Activated T-cell treated with anti-CD3 and anti-CD28 coated beads, Interleukin-2, amount 50 U/mL, for 72 hours (primary cell): ENCODE measurements at regions not wholly inside any gene's neighbourhood (a gene's known extent, or its start where the extent isn't known, plus 50 kb on each side); places are given as distances from the start of the nearest gene placed in this dataset.

Experiments
- ATAC-seq, 2 donors: fragments of 150-1000 bp; cut with Tn5 transposase; replicated peaks in 1 of 2; 2 replicates each; pipeline ENCODE4 v1.10.0; 2021; ENCODE audit warnings: moderate library complexity in 2 of 2, mild to moderate bottlenecking in 1 of 2
- DNase-seq, 2 donors: peaks; one replicate each; pipeline ENCODE4 v3.0.0; 2021 to 2022; ENCODE audit warnings: mixed read lengths in 1 of 2
- H3K27ac Mint-ChIP-seq: one replicate; pipeline ENCODE4 v1.8.0; 2022; ENCODE audit warnings: mild to moderate bottlenecking, moderate library complexity, mixed read lengths
- H3K27me3 Mint-ChIP-seq: one replicate; pipeline ENCODE4 v1.8.0; 2022; ENCODE audit warnings: low read depth, mixed read lengths
- H3K36me3 Mint-ChIP-seq, 2 donors: one replicate each; pipeline ENCODE4 v1.8.0; 2022; ENCODE audit warnings: mixed read lengths in 2 of 2, mild to moderate bottlenecking in 1 of 2; ENCODE audit not compliant: insufficient read depth in 2 of 2
- H3K4me1 Mint-ChIP-seq: one replicate; pipeline ENCODE4 v1.8.0; 2022; ENCODE audit warnings: low read depth, mixed read lengths
- H3K4me3 Mint-ChIP-seq, 2 donors: one replicate each; pipeline ENCODE4 v1.8.0; 2022; ENCODE audit warnings: mild to moderate bottlenecking in 2 of 2, mixed read lengths in 2 of 2, moderate library complexity in 2 of 2
- H3K9me3 Mint-ChIP-seq, 2 donors: one replicate each; pipeline ENCODE4 v1.8.0; 2022; ENCODE audit warnings: mixed read lengths in 2 of 2

- H3K27me3 Mint-ChIP-seq: no peaks in the 10 kb centered on the region
- peaks cover 9 to 17% of the 10 kb centered on the region in 2 donors for H3K36me3 Mint-ChIP-seq
- H3K27ac Mint-ChIP-seq: no peak overlapping the region
- peaks cover 6 to 9% of the 10 kb centered on the region in 2 donors for H3K9me3 Mint-ChIP-seq
- ATAC-seq (no peak), DNase-seq (no peak)
- no peaks in the 10 kb centered on the region for H3K4me1 Mint-ChIP-seq
- no peak overlapping the region for H3K4me3 Mint-ChIP-seq
Observed at GRCh38 chr2:8211384-8211783, 470.5 kb upstream of the ID2 start.

- no peaks in the 10 kb centered on the region for H3K4me1 Mint-ChIP-seq
- DNase-seq (no peak), ATAC-seq (no peak)
Observed at GRCh38 chr2:8212239-8212638, 469.6 kb upstream of the ID2 start.

GRCh38 chr2:8214036-8214615, 467.7 kb upstream of the ID2 start:
- DNase-seq (no peak), ATAC-seq (no peak)
- H3K27me3 Mint-ChIP-seq: no peaks in the 10 kb centered on the region
- no peaks in the 10 kb centered on the region for H3K4me1 Mint-ChIP-seq
- H3K4me3 Mint-ChIP-seq: no peak overlapping the region
- no peaks in the 10 kb centered on the region for H3K36me3 Mint-ChIP-seq
- peaks cover 0 to 3% of the 10 kb centered on the region in 2 donors for H3K9me3 Mint-ChIP-seq
- no peak overlapping the region for H3K27ac Mint-ChIP-seq

More at GRCh38 chr2:8212239-8212638, 469.6 kb upstream of the ID2 start:
- H3K27ac Mint-ChIP-seq: no peak overlapping the region
- H3K4me3 Mint-ChIP-seq: no peak overlapping the region
- H3K9me3 Mint-ChIP-seq: peaks cover 6% of the 10 kb centered on the region in 2 donors
- peaks cover 8 to 11% of the 10 kb centered on the region in 2 donors for H3K36me3 Mint-ChIP-seq
- H3K27me3 Mint-ChIP-seq: no peaks in the 10 kb centered on the region

GRCh38 chr2:8215159-8215863, 466.5 kb upstream of the ID2 start:
- H3K27ac Mint-ChIP-seq: no peak overlapping the region
- no peak for ATAC-seq

DNA sequence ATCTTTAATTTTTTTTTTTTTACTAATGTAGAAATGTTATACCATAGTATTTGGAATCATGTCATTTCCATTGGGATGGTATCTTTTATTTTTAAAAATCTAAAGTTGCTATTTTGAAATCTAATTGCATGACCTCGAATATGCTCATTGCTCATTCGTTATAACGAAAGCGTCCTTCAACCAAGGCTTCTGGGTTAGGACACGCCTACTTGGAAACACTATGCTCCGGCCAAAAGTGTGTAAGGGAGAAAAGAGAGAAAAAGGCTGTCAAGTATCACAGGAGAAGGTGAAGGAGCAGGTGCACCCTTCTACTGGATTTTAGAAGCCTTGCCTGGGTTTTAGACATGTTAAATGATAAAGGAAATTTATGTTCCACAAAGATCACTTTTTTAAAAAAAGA, 465.9 kb upstream of the ID2 start:
- ATAC-seq: no peak
- DNase-seq: no peak
- peaks cover 0 to 3% of the 10 kb centered on the region in 2 donors for H3K9me3 Mint-ChIP-seq

More at GRCh38 chr2:8215159-8215863, 466.5 kb upstream of the ID2 start:
- Mint-ChIP-seq H3K9me3 (peaks cover 0 to 3% of the 10 kb centered on the region in 2 donors), H3K27me3 (no peaks in the 10 kb centered on the region), H3K36me3 (no peaks in the 10 kb centered on the region), H3K4me1 (no peaks in the 10 kb centered on the region), H3K4me3 (no peak overlapping the region)
- no peak for DNase-seq

GRCh38 chr2:8216397-8216796, 465.5 kb upstream of the ID2 start:
- no peak for DNase-seq
- Mint-ChIP-seq H3K36me3 (no peaks in the 10 kb centered on the region), H3K9me3 (peaks cover 0 to 3% of the 10 kb centered on the region in 2 donors), H3K27ac (no peak overlapping the region), H3K27me3 (no peaks in the 10 kb centered on the region), H3K4me1 (no peaks in the 10 kb centered on the region), H3K4me3 (no peak overlapping the region)
- no peak for ATAC-seq

More for the DNA sequence above, 465.9 kb upstream of the ID2 start:
- no peaks in the 10 kb centered on the region for H3K27me3 Mint-ChIP-seq
- no peaks in the 10 kb centered on the region for H3K4me1 Mint-ChIP-seq
- H3K4me3 Mint-ChIP-seq: no peak overlapping the region
- H3K27ac Mint-ChIP-seq: no peak overlapping the region
- no peaks in the 10 kb centered on the region for H3K36me3 Mint-ChIP-seq

GRCh38 chr2:8217468-8218030, 464.3 kb upstream of the ID2 start:
- Mint-ChIP-seq H3K27ac (no peak overlapping the region), H3K36me3 (no peaks in the 10 kb centered on the region), H3K4me1 (no peaks in the 10 kb centered on the region), H3K27me3 (no peaks in the 10 kb centered on the region), H3K9me3 (peaks cover 0 to 3% of the 10 kb centered on the region in 2 donors), H3K4me3 (no peak overlapping the region)
- DNase-seq (no peak), ATAC-seq (no peak)

DNA sequence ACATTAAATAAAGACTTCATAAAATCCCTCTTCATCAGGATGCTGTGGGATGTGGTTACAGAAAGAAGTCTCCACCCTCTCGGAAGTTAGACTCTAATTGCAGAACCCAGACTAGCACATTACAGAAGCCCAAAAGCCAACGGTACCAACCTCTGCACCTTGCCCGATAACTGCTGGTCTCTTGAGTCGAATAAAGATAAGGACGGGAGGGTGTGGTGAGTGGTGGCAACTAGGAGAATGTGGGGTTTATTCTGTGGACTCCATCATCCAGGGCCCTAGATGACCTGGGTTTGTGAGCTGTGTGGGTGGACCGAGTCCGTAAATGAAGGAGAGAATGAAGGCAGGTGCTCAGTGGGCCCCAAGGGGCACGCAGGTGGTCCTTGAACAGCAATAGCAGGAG, 462.8 kb upstream of the ID2 start:
- DNase-seq: no peak
- Mint-ChIP-seq H3K4me3 (no peak overlapping the region), H3K9me3 (peaks cover 0 to 3% of the 10 kb centered on the region in 2 donors)

DNA sequence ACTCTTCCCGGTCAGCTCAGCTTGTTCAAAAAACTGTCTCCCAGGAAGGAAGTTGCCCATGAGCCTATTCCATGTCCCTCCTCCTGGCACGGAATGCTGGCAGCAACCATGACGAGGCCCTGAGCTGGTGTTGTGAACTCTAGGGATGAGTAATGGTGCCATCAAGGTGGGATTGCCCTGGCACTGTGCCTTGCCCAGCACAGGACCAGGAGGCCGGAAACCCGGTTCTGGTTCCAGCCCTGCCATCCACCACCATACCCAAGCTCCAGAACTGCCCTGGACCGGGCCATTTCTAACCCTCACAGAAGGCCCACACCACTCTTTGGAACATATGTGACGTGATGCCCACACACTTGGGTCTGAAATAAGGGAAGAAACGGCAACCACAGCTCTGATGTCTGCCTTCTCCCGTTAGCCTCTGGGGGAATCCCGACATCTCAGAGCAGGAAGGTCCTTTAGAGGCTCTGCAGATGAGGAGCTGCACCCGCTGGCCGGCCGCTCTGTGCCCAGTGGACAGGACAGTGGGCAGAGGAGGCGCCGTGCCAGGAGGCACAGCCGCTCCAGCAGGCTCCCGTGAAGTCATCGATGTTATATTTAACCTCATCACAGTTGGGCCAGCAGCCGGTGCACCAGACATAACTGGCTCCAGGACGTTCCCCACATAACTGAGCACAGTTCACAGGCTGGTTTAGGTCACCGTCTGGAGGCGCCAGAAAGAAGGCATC, 462.1 kb upstream of the ID2 start:
- Mint-ChIP-seq H3K9me3 (peaks cover 0 to 2% of the 10 kb centered on the region in 2 donors), H3K4me1 (no peaks in the 10 kb centered on the region), H3K27ac (no peak overlapping the region), H3K27me3 (no peaks in the 10 kb centered on the region), H3K36me3 (no peaks in the 10 kb centered on the region), H3K4me3 (no peak overlapping the region)
- ATAC-seq (no peak), DNase-seq (no peak)

More for the DNA sequence above, 462.8 kb upstream of the ID2 start:
- Mint-ChIP-seq H3K4me1 (no peaks in the 10 kb centered on the region), H3K36me3 (no peaks in the 10 kb centered on the region), H3K27ac (no peak overlapping the region), H3K27me3 (no peaks in the 10 kb centered on the region)
- ATAC-seq: no peak

DNA sequence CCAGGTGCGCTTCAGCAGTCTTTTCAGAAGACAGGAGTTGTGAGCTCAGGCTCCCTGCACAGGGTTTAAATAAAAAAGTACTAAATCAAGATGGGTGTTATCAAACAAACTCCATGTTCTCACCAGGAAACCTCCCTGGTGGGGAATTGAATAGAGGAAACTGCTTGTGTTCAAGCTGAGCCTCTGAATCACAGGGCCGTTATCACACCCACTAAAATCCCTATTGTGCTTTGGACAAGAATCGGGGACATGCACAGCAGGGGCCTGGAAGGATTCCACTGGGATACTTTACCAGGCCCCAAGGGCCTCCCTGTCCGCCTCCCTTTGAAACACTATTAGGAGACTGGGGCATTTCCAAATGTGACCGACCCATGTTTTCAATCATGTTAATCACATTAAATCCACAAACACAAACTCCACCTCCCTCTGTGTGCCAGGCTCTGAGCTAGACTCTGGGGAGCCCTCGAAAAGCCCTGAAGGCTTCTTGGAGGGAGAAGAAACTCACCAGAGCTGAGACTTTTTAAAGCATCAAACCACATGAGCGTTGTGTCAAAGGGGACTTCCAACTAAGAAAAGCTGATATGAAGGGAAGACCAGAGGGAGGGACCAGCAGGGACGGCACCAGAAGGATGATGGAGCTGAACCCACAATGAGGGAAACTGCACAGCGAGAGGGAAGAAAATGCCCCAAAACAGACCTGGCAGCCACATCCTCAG, 458.7 kb upstream of the ID2 start:
- H3K4me3 Mint-ChIP-seq: no peak overlapping the region
- H3K27ac Mint-ChIP-seq: no peak overlapping the region
- H3K27me3 Mint-ChIP-seq: no peaks in the 10 kb centered on the region
- DNase-seq (no peak), ATAC-seq (no peak)
- H3K36me3 Mint-ChIP-seq: no peaks in the 10 kb centered on the region
- H3K9me3 Mint-ChIP-seq: no peaks in the 10 kb centered on the region
- H3K4me1 Mint-ChIP-seq: no peaks in the 10 kb centered on the region

DNA sequence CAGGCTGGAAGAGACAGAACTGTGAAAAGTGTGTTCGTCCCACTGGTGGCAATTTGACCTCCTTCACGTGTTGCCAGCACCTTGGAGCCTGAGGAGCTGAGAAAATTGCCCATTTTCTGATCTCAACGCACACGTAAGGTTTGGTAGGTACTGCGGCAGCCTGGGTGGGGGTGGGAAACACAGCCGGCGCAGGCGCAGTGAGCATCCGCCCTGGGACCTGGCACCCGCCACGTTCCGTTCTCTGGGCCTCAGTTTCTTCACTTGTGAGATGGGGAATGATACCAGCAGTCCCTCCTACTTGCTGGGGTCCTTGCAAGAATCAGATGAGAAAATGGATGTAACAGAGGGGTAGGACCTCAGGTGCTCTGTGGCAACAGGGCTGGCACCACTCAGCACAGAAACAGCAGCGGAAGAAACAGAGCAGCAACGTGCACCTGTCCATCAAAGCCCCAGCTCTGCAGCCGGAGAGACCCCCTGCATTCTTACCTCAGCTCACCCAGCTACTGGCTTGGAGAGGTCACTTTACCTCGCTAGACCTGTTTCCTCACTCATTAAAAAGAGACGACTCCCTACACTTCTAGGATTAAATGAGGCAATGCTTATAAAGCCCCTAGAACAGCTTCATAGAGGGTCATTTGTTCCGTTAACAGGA, 458.0 kb upstream of the ID2 start:
- H3K4me3 Mint-ChIP-seq: no peak overlapping the region
- no peaks in the 10 kb centered on the region for H3K4me1 Mint-ChIP-seq
- H3K27me3 Mint-ChIP-seq: no peaks in the 10 kb centered on the region
- H3K27ac Mint-ChIP-seq: no peak overlapping the region
- H3K9me3 Mint-ChIP-seq: no peaks in the 10 kb centered on the region
- no peaks in the 10 kb centered on the region for H3K36me3 Mint-ChIP-seq
- no peak for ATAC-seq
- DNase-seq: no peak

DNA sequence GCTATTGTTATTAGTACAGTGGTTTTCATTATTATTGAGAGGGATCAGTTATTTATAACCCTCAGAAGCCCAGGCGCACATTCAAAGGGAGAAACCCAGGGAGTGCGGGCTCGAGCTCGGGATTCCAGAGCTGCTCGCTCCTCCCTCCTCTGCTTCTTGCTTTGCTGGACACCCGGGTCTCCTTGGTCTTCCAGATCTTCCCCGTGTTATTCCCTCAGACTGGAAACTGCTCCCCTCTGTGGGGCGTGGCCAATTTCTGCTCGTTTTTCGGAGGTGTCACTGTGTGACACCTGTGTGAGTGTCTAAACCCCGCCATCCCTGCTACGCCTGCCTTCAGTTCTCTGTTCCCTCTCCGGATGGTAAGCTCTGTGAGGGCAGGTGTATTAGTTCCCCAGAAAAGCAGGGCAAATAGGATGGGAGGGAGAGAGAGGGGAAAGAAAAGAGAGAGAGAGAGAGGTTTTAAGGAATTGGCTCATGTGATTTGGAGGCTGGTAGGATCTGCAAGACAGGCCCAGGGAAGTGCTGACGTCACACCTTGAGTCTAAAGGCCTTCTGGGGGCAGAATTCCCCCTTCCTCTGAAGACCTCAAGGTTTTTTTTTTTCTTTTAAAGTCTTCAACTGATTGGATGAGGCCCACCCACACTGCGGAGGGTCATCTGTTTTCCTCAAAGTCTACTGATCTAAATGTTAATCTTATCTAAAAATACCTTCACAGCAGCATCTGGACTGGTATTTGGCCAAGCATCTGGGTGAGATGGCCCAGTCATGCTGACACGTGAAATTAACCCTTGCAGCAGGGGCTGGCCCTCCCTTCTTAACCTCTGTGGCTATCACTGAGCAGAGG, 457.3 kb upstream of the ID2 start:
- H3K27me3 Mint-ChIP-seq: no peaks in the 10 kb centered on the region
- ATAC-seq (no peak), DNase-seq (no peak)

More for the DNA sequence above, 457.3 kb upstream of the ID2 start:
- Mint-ChIP-seq H3K36me3 (no peaks in the 10 kb centered on the region), H3K4me3 (no peak overlapping the region), H3K4me1 (peaks cover 5% of the 10 kb centered on the region), H3K9me3 (no peaks in the 10 kb centered on the region), H3K27ac (no peak overlapping the region)
